H9 (cell line): ENCODE measurements at regions not wholly inside any gene's neighbourhood (a gene's known extent, or its start where the extent isn't known, plus 50 kb on each side); places are given as distances from the start of the nearest gene placed in this dataset.

ENCODE experiments used
- DNase-seq: peaks from one replicate; pipeline ENCODE4 v3.0.0-alpha.2; 2017
- H2AFZ ChIP-seq: one replicate; pipeline ENCODE4 v1.6.1; 2013; ENCODE audit warnings: mild to moderate bottlenecking, low read length, control low read depth, moderate library complexity
- H2AK5ac ChIP-seq: 2 replicates; pipeline ENCODE4 v1.6.1; 2013; ENCODE audit warnings: low read length, control low read depth, mixed read lengths; ENCODE audit not compliant: insufficient read length
- H2BK120ac ChIP-seq: one replicate; pipeline ENCODE4 v1.6.1; 2013; ENCODE audit warnings: low read depth, mild to moderate bottlenecking, low read length, control low read depth, inconsistent platforms; ENCODE audit not compliant: poor library complexity, severe bottlenecking
- H2BK12ac ChIP-seq: 2 replicates; pipeline ENCODE4 v1.6.1; 2013; ENCODE audit warnings: low read length, control low read depth, mixed read lengths, low read depth; ENCODE audit not compliant: insufficient read length
- H2BK15ac ChIP-seq: 2 replicates; pipeline ENCODE4 v1.6.1; 2013; ENCODE audit warnings: low read depth, low read length, control low read depth
- H2BK20ac ChIP-seq: one replicate; pipeline ENCODE4 v1.6.1; 2013; ENCODE audit warnings: low read depth, mild to moderate bottlenecking, low read length, control low read depth, inconsistent platforms; ENCODE audit not compliant: poor library complexity, severe bottlenecking
- H2BK5ac ChIP-seq: 2 replicates; pipeline ENCODE4 v1.6.1; 2013; ENCODE audit warnings: low read length, control low read depth, mixed read lengths; ENCODE audit not compliant: insufficient read length
- H3K14ac ChIP-seq: 2 replicates; pipeline ENCODE4 v1.6.1; 2013; ENCODE audit warnings: low read length, control low read depth; ENCODE audit not compliant: insufficient read depth
- H3K18ac ChIP-seq: 2 replicates; pipeline ENCODE4 v1.6.1; 2013; ENCODE audit warnings: low read depth, mild to moderate bottlenecking, mixed read lengths, low read length, control low read depth; ENCODE audit not compliant: insufficient read length
- H3K23ac ChIP-seq: 2 replicates; pipeline ENCODE4 v1.6.1; 2013; ENCODE audit warnings: low read length, control low read depth, mixed read lengths, low read depth; ENCODE audit not compliant: insufficient read length
- H3K23me2 ChIP-seq: 2 replicates; pipeline ENCODE4 v1.6.1; 2013; ENCODE audit warnings: low read depth, mild to moderate bottlenecking, mixed read lengths, low read length, control low read depth; ENCODE audit not compliant: insufficient read length, poor library complexity, severe bottlenecking
- H3K27ac ChIP-seq: 2 replicates; pipeline ENCODE4 v1.5.1; 2013; ENCODE audit warnings: low read length, control low read depth, mixed read lengths, low read depth; ENCODE audit not compliant: insufficient read length
- H3K27me3 ChIP-seq: 2 replicates; pipeline ENCODE4 v1.6.1; 2013; ENCODE audit warnings: low read length, control low read depth, inconsistent platforms; ENCODE audit not compliant: insufficient read depth
- H3K4ac ChIP-seq: 2 replicates; pipeline ENCODE4 v1.6.1; 2013; ENCODE audit warnings: low read depth, mild to moderate bottlenecking, control low read depth, inconsistent platforms, low read length, moderate library complexity
- H3K4me1 ChIP-seq: 2 replicates; pipeline ENCODE4 v1.6.1; 2013; ENCODE audit warnings: low read length, control low read depth, inconsistent platforms; ENCODE audit not compliant: insufficient read depth
- H3K4me2 ChIP-seq: 2 replicates; pipeline ENCODE4 v1.6.1; 2013; ENCODE audit warnings: low read length, control low read depth, mixed read lengths; ENCODE audit not compliant: insufficient read length, insufficient read depth
- H3K56ac ChIP-seq: 2 replicates; pipeline ENCODE4 v1.6.1; 2013; ENCODE audit warnings: low read depth, mild to moderate bottlenecking, mixed read lengths, low read length, control low read depth; ENCODE audit not compliant: insufficient read length
- H3K79me1 ChIP-seq: 2 replicates; pipeline ENCODE4 v1.6.1; 2013; ENCODE audit warnings: low read depth, mild to moderate bottlenecking, moderate library complexity, low read length, control low read depth, inconsistent platforms; ENCODE audit not compliant: insufficient read depth, poor library complexity, severe bottlenecking
- H3K79me2 ChIP-seq: 2 replicates; pipeline ENCODE4 v1.6.1; 2013; ENCODE audit warnings: low read length, control low read depth, inconsistent platforms; ENCODE audit not compliant: insufficient read depth
- H3K9ac ChIP-seq: 2 replicates; pipeline ENCODE4 v1.6.1; 2013; ENCODE audit warnings: low read length, control low read depth, mixed read lengths; ENCODE audit not compliant: insufficient read length; ENCODE audit errors: extremely low read depth
- H3K9me3 ChIP-seq: one replicate; pipeline ENCODE4 v1.6.1; 2013; ENCODE audit warnings: low read depth, low read length, inconsistent platforms; ENCODE audit not compliant: control insufficient read depth
- H3T11ph ChIP-seq: one replicate; pipeline ENCODE4 v1.6.1; 2013; ENCODE audit warnings: mild to moderate bottlenecking, low read length, control low read depth, inconsistent platforms
- H4K20me1 ChIP-seq: one replicate; pipeline ENCODE4 v1.6.1; 2013; ENCODE audit not compliant: control insufficient read depth, insufficient read length, insufficient read depth
- H4K5ac ChIP-seq: 2 replicates; pipeline ENCODE4 v1.6.1; 2013; ENCODE audit warnings: low read depth, mild to moderate bottlenecking, mixed read lengths, low read length, control low read depth; ENCODE audit not compliant: insufficient read length
- H4K8ac ChIP-seq: replicated peaks from 2 replicates; pipeline ENCODE4 v1.6.1; 2013; ENCODE audit warnings: low read length, control low read depth, mixed read lengths, low read depth; ENCODE audit not compliant: insufficient read length
- H4K91ac ChIP-seq: 2 replicates; pipeline ENCODE4 v1.6.1; 2013; ENCODE audit warnings: low read depth, mild to moderate bottlenecking, moderate library complexity, mixed read lengths, low read length, control low read depth; ENCODE audit not compliant: insufficient read length
- H3K27ac Mint-ChIP-seq, 3 experiments: 2 replicates in 2 of 3; 3 replicates in 1 of 3; pipeline ENCODE4 v1.8.0; 2020 to 2021; ENCODE audit warnings: mixed read lengths in 3 of 3, mild to moderate bottlenecking in 1 of 3, moderate library complexity in 1 of 3
- H3K27me3 Mint-ChIP-seq: 2 replicates; pipeline ENCODE4 v1.8.0; 2021; ENCODE audit warnings: low read depth, mild to moderate bottlenecking, moderate library complexity, mixed read lengths
- H3K36me3 Mint-ChIP-seq, 3 experiments: 2 replicates in 2 of 3; 3 replicates in 1 of 3; pipeline ENCODE4 v1.8.0; 2020 to 2021; ENCODE audit warnings: low read depth in 3 of 3, mixed read lengths in 3 of 3; ENCODE audit not compliant: insufficient read depth in 1 of 3
- H3K4me1 Mint-ChIP-seq, 2 experiments: 2 replicates each; pipeline ENCODE4 v1.8.0; 2020; ENCODE audit warnings: mixed read lengths in 2 of 2
- H3K4me3 Mint-ChIP-seq, 2 experiments: 2 replicates in 1 of 2; 3 replicates in 1 of 2; pipeline ENCODE4 v1.8.0; 2020 to 2021; ENCODE audit warnings: mild to moderate bottlenecking in 2 of 2, mixed read lengths in 2 of 2, moderate library complexity in 1 of 2
- H3K9me3 Mint-ChIP-seq, 2 experiments: 2 replicates in 1 of 2; 3 replicates in 1 of 2; pipeline ENCODE4 v1.8.0; 2020; ENCODE audit warnings: mild to moderate bottlenecking in 2 of 2, mixed read lengths in 2 of 2, moderate library complexity in 1 of 2
- WGBS: extraction: QIAGEN DNeasy Blood & Tissue Kit; methylation state at CpG from one replicate; pipeline ENCODE4 v1.1.7; 2013; ENCODE audit warnings: missing lambda C conversion rate, low lambda C conversion rate, mixed read lengths; ENCODE audit not compliant: insufficient read length; ENCODE audit errors: extremely low coverage; 5-methylcytosine and 5-hydroxymethylcytosine counted together
- TF ChIP-seq, protein P1 (sequence below): fragments of 200-600 bp; sonication (generic); conservative IDR thresholded peaks from 3 replicates; pipeline ENCODE4 v1.8.0; 2021; ENCODE audit warnings: antibody characterized with exemption, mild to moderate bottlenecking

GRCh38 chr3:168251371-168251770 is 155.6 kb upstream of the GOLIM4 start:
- H4K20me1 ChIP-seq = no peaks in the 10 kb centered on the region
- H2AFZ ChIP-seq = no peak overlapping the region
- H3K27me3 ChIP-seq = peaks cover 4% of the 10 kb centered on the region; the same call in 1 of the 2 replicates
- H3K56ac ChIP-seq = no peak overlapping the region
- H2BK12ac ChIP-seq = no peak overlapping the region
- no peak overlapping the region for H4K8ac ChIP-seq
- no peak overlapping the region for H2BK5ac ChIP-seq
- TF ChIP-seq, protein P1, sequence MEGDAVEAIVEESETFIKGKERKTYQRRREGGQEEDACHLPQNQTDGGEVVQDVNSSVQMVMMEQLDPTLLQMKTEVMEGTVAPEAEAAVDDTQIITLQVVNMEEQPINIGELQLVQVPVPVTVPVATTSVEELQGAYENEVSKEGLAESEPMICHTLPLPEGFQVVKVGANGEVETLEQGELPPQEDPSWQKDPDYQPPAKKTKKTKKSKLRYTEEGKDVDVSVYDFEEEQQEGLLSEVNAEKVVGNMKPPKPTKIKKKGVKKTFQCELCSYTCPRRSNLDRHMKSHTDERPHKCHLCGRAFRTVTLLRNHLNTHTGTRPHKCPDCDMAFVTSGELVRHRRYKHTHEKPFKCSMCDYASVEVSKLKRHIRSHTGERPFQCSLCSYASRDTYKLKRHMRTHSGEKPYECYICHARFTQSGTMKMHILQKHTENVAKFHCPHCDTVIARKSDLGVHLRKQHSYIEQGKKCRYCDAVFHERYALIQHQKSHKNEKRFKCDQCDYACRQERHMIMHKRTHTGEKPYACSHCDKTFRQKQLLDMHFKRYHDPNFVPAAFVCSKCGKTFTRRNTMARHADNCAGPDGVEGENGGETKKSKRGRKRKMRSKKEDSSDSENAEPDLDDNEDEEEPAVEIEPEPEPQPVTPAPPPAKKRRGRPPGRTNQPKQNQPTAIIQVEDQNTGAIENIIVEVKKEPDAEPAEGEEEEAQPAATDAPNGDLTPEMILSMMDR = no peak
- no peak overlapping the region for H2AK5ac ChIP-seq
- peaks cover 5% of the 10 kb centered on the region for H3K9me3 ChIP-seq
- peak overlapping the region in 1 of 2 experiments; percentile 95; a peak in 3 of 5 replicates for H3K4me3 Mint-ChIP-seq
- WGBS = no CpG with 5 or more reads among the region's 2 CpGs
- H3K18ac ChIP-seq = no peak overlapping the region
- DNase-seq = no peak
- no peak overlapping the region for H2BK15ac ChIP-seq
- H3K27ac ChIP-seq = no peak overlapping the region
- no peak overlapping the region for H3K4ac ChIP-seq
- peaks cover 29 to 31% of the 10 kb centered on the region in 2 experiments for H3K4me1 Mint-ChIP-seq
- H3K4me1 ChIP-seq = no peaks in the 10 kb centered on the region
- H2BK120ac ChIP-seq = no peak overlapping the region
- H3K14ac ChIP-seq = no peak overlapping the region
- H3K27me3 Mint-ChIP-seq = peaks cover 33% of the 10 kb centered on the region
- H3K9me3 Mint-ChIP-seq = peaks cover 19 to 22% of the 10 kb centered on the region in 2 experiments
- H2BK20ac ChIP-seq = no peak overlapping the region
- no peaks in the 10 kb centered on the region for H3K79me2 ChIP-seq
- no peak overlapping the region for H4K5ac ChIP-seq
- H3K9ac ChIP-seq = no peak overlapping the region
- H3K4me2 ChIP-seq = peak overlapping the region; percentile 78
- no peak overlapping the region for H3T11ph ChIP-seq
- H4K91ac ChIP-seq = no peak overlapping the region
- H3K79me1 ChIP-seq = no peaks in the 10 kb centered on the region
- peaks cover 17 to 23% (median 20%) of the 10 kb centered on the region in 3 experiments for H3K36me3 Mint-ChIP-seq
- H3K27ac Mint-ChIP-seq = no peak overlapping the region
- peaks cover 15% of the 10 kb centered on the region for H3K23me2 ChIP-seq
- H3K23ac ChIP-seq = no peak overlapping the region
